Astrocyte (in vitro differentiated cells and primary cell): ENCODE measurements at regions not wholly inside any gene's neighbourhood (a gene's known extent, or its start where the extent isn't known, plus 50 kb on each side); places are given as distances from the start of the nearest gene placed in this dataset.
"Not testable (repeated sequence)": the region's sequence is repeated elsewhere in the genome, so short reads cannot be mapped to it uniquely, and the experiment has no call there.

Source experiments
- DNase-seq: peaks from one replicate; pipeline ENCODE4 v3.0.0-alpha.2; 2010; ENCODE audit warnings: low read depth
- FAIRE-seq: peaks from 2 replicates; lab custom pipeline; 2011; peaks lifted over from hg19 to GRCh38; lab: Jason Lieb, UNC
- H2AFZ ChIP-seq: 2 replicates; pipeline ENCODE4 v1.6.0; 2012; ENCODE audit warnings: low read depth, low read length, inconsistent platforms
- H3K27ac ChIP-seq: 2 replicates; pipeline ENCODE4 v1.5.1; 2011; ENCODE audit warnings: low read depth, low read length, inconsistent platforms
- H3K27me3 ChIP-seq: 2 replicates; pipeline ENCODE4 v1.6.0; 2011; ENCODE audit warnings: low read length, inconsistent platforms; ENCODE audit not compliant: insufficient read depth
- H3K36me3 ChIP-seq: 2 replicates; pipeline ENCODE4 v1.5.1; 2011; ENCODE audit warnings: low read length, inconsistent platforms; ENCODE audit not compliant: insufficient read depth
- H3K4me1 ChIP-seq: 2 replicates; pipeline ENCODE4 v1.5.1; 2011; ENCODE audit warnings: low read length, inconsistent platforms; ENCODE audit not compliant: insufficient read depth
- H3K4me2 ChIP-seq: 2 replicates; pipeline ENCODE4 v1.6.0; 2012; ENCODE audit warnings: low read length, inconsistent platforms
- H3K4me3 ChIP-seq: 2 replicates; pipeline ENCODE4 v1.5.1; 2011; ENCODE audit warnings: low read depth, mild to moderate bottlenecking, low read length, inconsistent platforms; ENCODE audit not compliant: insufficient read depth
- H3K79me2 ChIP-seq: 2 replicates; pipeline ENCODE4 v1.6.0; 2012; ENCODE audit warnings: mild to moderate bottlenecking, low read length, inconsistent platforms; ENCODE audit not compliant: insufficient read depth
- H3K9ac ChIP-seq: 2 replicates; pipeline ENCODE4 v1.6.0; 2012; ENCODE audit warnings: mild to moderate bottlenecking, low read length, inconsistent platforms
- H3K9me3 ChIP-seq: 2 replicates; pipeline ENCODE4 v1.5.1; 2012; ENCODE audit warnings: low read depth, mild to moderate bottlenecking, low read length, inconsistent platforms; ENCODE audit not compliant: insufficient read depth
- H4K20me1 ChIP-seq: 2 replicates; pipeline ENCODE4 v1.6.0; 2012; ENCODE audit warnings: low read length, inconsistent platforms; ENCODE audit not compliant: insufficient read depth
- H3K27ac Mint-ChIP-seq: one replicate; pipeline ENCODE4 v1.8.0; 2021; ENCODE audit warnings: mild to moderate bottlenecking, mixed read lengths; ENCODE audit not compliant: unreplicated experiment
- H3K27me3 Mint-ChIP-seq: one replicate; pipeline ENCODE4 v1.8.0; 2021; ENCODE audit warnings: low read depth, mixed read lengths; ENCODE audit not compliant: unreplicated experiment
- H3K36me3 Mint-ChIP-seq: one replicate; pipeline ENCODE4 v1.8.0; 2021; ENCODE audit warnings: low read depth, mixed read lengths; ENCODE audit not compliant: unreplicated experiment
- H3K4me1 Mint-ChIP-seq: one replicate; pipeline ENCODE4 v1.8.0; 2021; ENCODE audit warnings: low read depth, mixed read lengths; ENCODE audit not compliant: unreplicated experiment
- H3K4me3 Mint-ChIP-seq: one replicate; pipeline ENCODE4 v1.8.0; 2021; ENCODE audit warnings: mild to moderate bottlenecking, moderate library complexity, mixed read lengths; ENCODE audit not compliant: unreplicated experiment
- H3K9me3 Mint-ChIP-seq: one replicate; pipeline ENCODE4 v1.8.0; 2021; ENCODE audit warnings: mild to moderate bottlenecking, mixed read lengths; ENCODE audit not compliant: unreplicated experiment
- CTCF ChIP-seq: IDR thresholded peaks from 2 replicates; pipeline ENCODE4 v1.5.1; 2011; ENCODE audit warnings: low read depth, mild to moderate bottlenecking, inconsistent platforms, low read length, moderate library complexity; ENCODE audit not compliant: insufficient read depth
- EZH2 ChIP-seq: IDR thresholded peaks from 2 replicates; pipeline ENCODE4 v1.6.1; 2012; ENCODE audit warnings: mild to moderate bottlenecking, low read length, inconsistent platforms; ENCODE audit not compliant: insufficient read depth

DNA sequence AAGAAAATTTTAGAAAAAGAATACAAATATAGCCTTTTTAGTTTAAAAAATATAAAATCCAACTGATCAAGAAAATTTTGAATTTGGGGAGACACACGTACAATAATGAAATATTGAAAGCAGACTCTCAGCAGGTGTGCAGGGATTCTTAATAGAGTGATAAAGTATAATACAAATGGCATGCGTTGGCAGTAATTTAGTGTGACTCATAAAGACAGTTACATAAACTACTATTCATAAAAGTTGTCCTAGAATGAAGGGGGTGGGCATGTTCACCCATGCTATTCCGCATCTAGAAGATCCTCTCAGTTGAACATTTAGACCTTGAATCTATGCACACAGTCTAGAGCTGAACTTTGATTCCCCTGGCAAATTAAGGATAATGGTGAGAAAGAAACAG, 200.4 kb upstream of the AVPR1A start:
- H3K4me3 ChIP-seq: no peak overlapping the region
- no peaks in the 10 kb centered on the region for H3K4me1 Mint-ChIP-seq
- H3K9ac ChIP-seq: no peak overlapping the region
- H3K27ac Mint-ChIP-seq: no peak overlapping the region
- TF ChIP-seq CTCF: no peak
- no peak for TF ChIP-seq EZH2
- H3K79me2 ChIP-seq: no peaks in the 10 kb centered on the region
- no peaks in the 10 kb centered on the region for H4K20me1 ChIP-seq
- no peaks in the 10 kb centered on the region for H3K36me3 Mint-ChIP-seq
- H3K4me3 Mint-ChIP-seq: no peak overlapping the region
- no peak overlapping the region for H3K4me2 ChIP-seq
- no peak for FAIRE-seq
- no peak overlapping the region for H3K27ac ChIP-seq
- no peaks in the 10 kb centered on the region for H3K4me1 ChIP-seq
- no peaks in the 10 kb centered on the region for H3K27me3 ChIP-seq
- no peaks in the 10 kb centered on the region for H3K9me3 Mint-ChIP-seq
- no peak overlapping the region for H2AFZ ChIP-seq
- DNase-seq: no peak
- H3K9me3 ChIP-seq: no peaks in the 10 kb centered on the region
- no peaks in the 10 kb centered on the region for H3K27me3 Mint-ChIP-seq
- no peaks in the 10 kb centered on the region for H3K36me3 ChIP-seq

DNA sequence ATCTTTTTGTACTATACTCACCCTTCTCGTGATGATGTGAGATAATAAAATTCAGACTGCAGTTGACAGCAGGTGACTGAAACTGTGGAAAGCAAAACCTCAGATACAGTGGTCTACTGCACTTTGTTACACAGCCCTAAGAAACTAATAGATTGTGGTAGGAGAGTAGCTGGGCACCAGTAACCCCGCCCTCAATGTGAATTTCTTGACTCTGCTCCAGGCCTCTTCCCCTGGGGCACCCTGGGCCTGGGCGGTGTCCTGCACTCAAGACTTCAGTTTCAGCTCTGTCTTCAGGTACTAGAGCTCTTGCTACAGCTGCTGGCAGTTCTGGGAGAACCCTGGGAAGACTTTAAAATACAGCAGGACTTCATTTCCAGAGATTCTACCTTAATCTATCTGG, 197.6 kb upstream of the AVPR1A start:
- no peaks in the 10 kb centered on the region for H3K4me1 Mint-ChIP-seq
- no peaks in the 10 kb centered on the region for H3K27me3 Mint-ChIP-seq
- no peak for FAIRE-seq
- H3K4me3 Mint-ChIP-seq: no peak overlapping the region
- no peak overlapping the region for H3K4me3 ChIP-seq
- TF ChIP-seq EZH2 (no peak), CTCF (no peak)
- no peak overlapping the region for H3K4me2 ChIP-seq
- no peaks in the 10 kb centered on the region for H3K4me1 ChIP-seq
- H3K9me3 ChIP-seq: no peaks in the 10 kb centered on the region
- no peaks in the 10 kb centered on the region for H3K27me3 ChIP-seq
- no peaks in the 10 kb centered on the region for H3K36me3 Mint-ChIP-seq
- H3K9ac ChIP-seq: no peak overlapping the region
- no peaks in the 10 kb centered on the region for H4K20me1 ChIP-seq
- H3K36me3 ChIP-seq: no peaks in the 10 kb centered on the region
- DNase-seq: no peak
- H3K27ac ChIP-seq: no peak overlapping the region
- H3K79me2 ChIP-seq: no peaks in the 10 kb centered on the region
- H3K27ac Mint-ChIP-seq: no peak overlapping the region
- H2AFZ ChIP-seq: no peak overlapping the region
- H3K9me3 Mint-ChIP-seq: no peaks in the 10 kb centered on the region

DNA sequence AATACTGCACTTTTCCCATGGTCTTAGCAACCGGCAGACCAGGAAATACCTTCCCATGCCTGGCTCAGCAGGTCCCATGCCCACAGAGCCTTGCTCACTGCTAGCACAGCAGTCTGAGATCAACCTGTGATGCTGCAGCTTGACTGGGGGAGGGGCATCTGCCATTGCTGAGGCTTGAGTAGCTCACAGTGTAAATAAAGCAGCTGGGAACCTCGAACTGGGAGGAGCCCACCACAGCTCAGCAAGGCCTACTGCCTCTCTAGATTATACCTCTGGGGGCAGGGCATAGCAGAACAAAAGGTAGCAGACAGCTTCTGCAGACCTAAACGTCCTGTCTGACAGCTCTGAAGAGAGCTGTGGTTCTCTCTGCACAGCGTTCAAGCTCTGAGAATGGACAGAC, 186.2 kb upstream of the AVPR1A start:
- H3K4me2 ChIP-seq, H3K79me2 ChIP-seq, H3K27me3 ChIP-seq, H4K20me1 ChIP-seq, H3K4me1 ChIP-seq, H3K9ac ChIP-seq, H3K9me3 ChIP-seq, H3K27ac Mint-ChIP-seq, H3K4me3 ChIP-seq, H3K4me3 Mint-ChIP-seq, DNase-seq, H2AFZ ChIP-seq, H3K4me1 Mint-ChIP-seq, FAIRE-seq, H3K36me3 Mint-ChIP-seq, H3K36me3 ChIP-seq, H3K27ac ChIP-seq, H3K27me3 Mint-ChIP-seq: not testable (repeated sequence)
- H3K9me3 Mint-ChIP-seq: peaks cover 14% of the 10 kb centered on the region
